Neural cell (in vitro differentiated cells): ENCODE measurements at regions not wholly inside any gene's neighbourhood (a gene's known extent, or its start where the extent isn't known, plus 50 kb on each side); places are given as distances from the start of the nearest gene placed in this dataset.

ENCODE experiments used
- CTCF ChIP-seq: fragments of 450-650 bp; IDR thresholded peaks from 2 replicates; pipeline ENCODE4 v1.5.1; 2014; ENCODE audit warnings: antibody characterized with exemption, mild to moderate bottlenecking, moderate library complexity; ENCODE audit not compliant: poor library complexity, severe bottlenecking
- TAF1 ChIP-seq: IDR thresholded peaks from 2 replicates; pipeline ENCODE4 v1.6.1; 2012; ENCODE audit warnings: low read depth

GRCh38 chr10:60443346-60443745, 53.7 kb upstream of the ANK3 start:
- TF ChIP-seq TAF1 (no peak), CTCF (no peak)
